ENCODE measurements at regions not wholly inside any gene's neighbourhood (a gene's known extent, or its start where the extent isn't known, plus 50 kb on each side); places are given as distances from the start of the nearest gene placed in this dataset.

DNA sequence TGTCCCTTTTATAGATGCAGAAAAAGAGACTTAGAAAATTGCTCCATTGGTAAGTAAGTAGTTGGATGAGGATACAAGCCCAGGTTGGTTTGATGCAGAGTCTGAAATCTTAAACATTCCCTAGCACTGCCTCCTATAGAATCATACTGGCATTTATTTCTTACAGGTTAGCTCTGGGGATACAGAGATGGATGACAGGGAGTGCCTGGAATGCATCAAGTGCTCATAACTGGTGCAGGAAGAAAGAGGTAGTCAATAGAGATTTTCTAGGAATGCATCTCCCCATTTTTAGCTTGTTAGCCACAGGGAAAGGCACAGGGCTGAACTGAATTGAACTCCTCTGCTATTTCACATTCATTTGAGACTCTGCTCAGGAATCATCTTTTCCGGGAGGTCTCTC lies 269.0 kb upstream of the USP24 start:
- H3K27me3 Mint-ChIP-seq (ENCODE audit: low read depth in 3 of 3), result peaks cover 4 to 6% (median 5%) of the 10 kb centered on the region in 3 donors

DNA sequence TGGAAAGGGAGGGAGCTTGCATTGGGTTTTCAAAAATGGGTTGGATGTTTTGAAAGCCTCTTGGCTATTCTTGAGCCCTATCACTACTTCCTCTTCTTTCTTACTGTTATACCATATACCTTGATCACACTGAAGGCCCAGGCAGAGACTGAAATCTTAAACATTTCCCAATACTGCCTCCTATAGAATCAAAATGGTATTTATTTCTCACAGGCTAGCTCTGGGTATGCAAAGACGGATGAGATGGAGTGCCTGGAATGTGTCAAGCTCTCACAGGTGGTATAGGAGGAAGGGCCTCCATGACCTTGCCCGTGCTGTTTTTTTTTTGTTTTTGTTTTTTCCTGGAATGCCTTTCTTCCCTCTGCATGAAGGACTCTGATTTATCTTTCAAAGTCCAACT lies 268.4 kb upstream of the USP24 start:
- Mint-ChIP-seq H3K9me3 (peaks cover 0 to 4% (median 0%) of the 10 kb centered on the region in 7 donors), H3K27ac (no peak overlapping the region), H3K4me3 (no peak overlapping the region), H3K4me1 (no peaks in the 10 kb centered on the region), H3K36me3 (no peaks in the 10 kb centered on the region), H3K27me3 (ENCODE audit: low read depth in 3 of 3) (peaks cover 4 to 7% (median 5%) of the 10 kb centered on the region in 3 donors)
- H3K79me2 ChIP-seq (ENCODE audit: insufficient read depth, low read length), result no peaks in the 10 kb centered on the region
- H3K27me3 ChIP-seq (ENCODE audit: control insufficient read depth in 2 of 2, insufficient read depth in 2 of 2, low read length in 2 of 2), result peaks cover 0 to 3% of the 10 kb centered on the region in 2 donors
- no peaks in the 10 kb centered on the region for H3K36me3 ChIP-seq (replicated peaks in 1 of 2; ENCODE audit: control insufficient read depth in 1 of 2, insufficient read depth in 2 of 2, low read length in 2 of 2)
- no CpG with 5 or more reads among the region's 2 CpGs for WGBS (ENCODE audit: insufficient coverage)
- no peaks in the 10 kb centered on the region for H3K4me1 ChIP-seq (ENCODE audit: control insufficient read depth in 1 of 2, insufficient read depth in 2 of 2, low read length in 2 of 2)
- intact Hi-C loops (cut with micrococcal nuclease), result no loop called here
- DNase-seq, result no peak
- no peaks in the 10 kb centered on the region for H4K20me1 ChIP-seq (ENCODE audit: insufficient read depth, low read length)
- TF ChIP-seq, protein P1, sequence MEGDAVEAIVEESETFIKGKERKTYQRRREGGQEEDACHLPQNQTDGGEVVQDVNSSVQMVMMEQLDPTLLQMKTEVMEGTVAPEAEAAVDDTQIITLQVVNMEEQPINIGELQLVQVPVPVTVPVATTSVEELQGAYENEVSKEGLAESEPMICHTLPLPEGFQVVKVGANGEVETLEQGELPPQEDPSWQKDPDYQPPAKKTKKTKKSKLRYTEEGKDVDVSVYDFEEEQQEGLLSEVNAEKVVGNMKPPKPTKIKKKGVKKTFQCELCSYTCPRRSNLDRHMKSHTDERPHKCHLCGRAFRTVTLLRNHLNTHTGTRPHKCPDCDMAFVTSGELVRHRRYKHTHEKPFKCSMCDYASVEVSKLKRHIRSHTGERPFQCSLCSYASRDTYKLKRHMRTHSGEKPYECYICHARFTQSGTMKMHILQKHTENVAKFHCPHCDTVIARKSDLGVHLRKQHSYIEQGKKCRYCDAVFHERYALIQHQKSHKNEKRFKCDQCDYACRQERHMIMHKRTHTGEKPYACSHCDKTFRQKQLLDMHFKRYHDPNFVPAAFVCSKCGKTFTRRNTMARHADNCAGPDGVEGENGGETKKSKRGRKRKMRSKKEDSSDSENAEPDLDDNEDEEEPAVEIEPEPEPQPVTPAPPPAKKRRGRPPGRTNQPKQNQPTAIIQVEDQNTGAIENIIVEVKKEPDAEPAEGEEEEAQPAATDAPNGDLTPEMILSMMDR (IDR thresholded peaks at IDR 0.05), result no peak
- H3K9me3 ChIP-seq (replicated peaks in 1 of 2; ENCODE audit: control insufficient read depth in 1 of 2, insufficient read depth in 1 of 2, low read length in 2 of 2), result no peaks in the 10 kb centered on the region
- H2AFZ ChIP-seq (ENCODE audit: insufficient read depth, low read depth, low read length, poor library complexity, severe bottlenecking), result no peak overlapping the region
- no peak overlapping the region for H3K4me2 ChIP-seq (replicated peaks; ENCODE audit: extremely low read depth, low read length, poor library complexity, severe bottlenecking)
- H3K27ac ChIP-seq (ENCODE audit: low read depth in 1 of 2, low read length in 2 of 2), result no peak overlapping the region
- H3K9ac ChIP-seq (ENCODE audit: insufficient read depth, low read length, poor library complexity, severe bottlenecking), result no peak overlapping the region
- no peak overlapping the region for H3K4me3 ChIP-seq (replicated peaks in 1 of 3; ENCODE audit: low read depth in 2 of 3, low read length in 3 of 3)

More for the DNA sequence above, 269.0 kb upstream of the USP24 start:
- no peaks in the 10 kb centered on the region for H3K36me3 Mint-ChIP-seq
- Histone ChIP-seq H3K9ac (ENCODE audit: insufficient read depth, low read length, poor library complexity, severe bottlenecking) (no peak overlapping the region), H3K27me3 (ENCODE audit: control insufficient read depth in 2 of 2, insufficient read depth in 2 of 2, low read length in 2 of 2) (peaks cover 0 to 3% of the 10 kb centered on the region in 2 donors), H3K79me2 (ENCODE audit: insufficient read depth, low read length) (no peaks in the 10 kb centered on the region), H3K4me3 (replicated peaks in 1 of 3; ENCODE audit: low read depth in 2 of 3, low read length in 3 of 3) (no peak overlapping the region), H3K36me3 (replicated peaks in 1 of 2; ENCODE audit: control insufficient read depth in 1 of 2, insufficient read depth in 2 of 2, low read length in 2 of 2) (no peaks in the 10 kb centered on the region), H3K9me3 (replicated peaks in 1 of 2; ENCODE audit: control insufficient read depth in 1 of 2, insufficient read depth in 1 of 2, low read length in 2 of 2) (no peaks in the 10 kb centered on the region), H3K4me1 (ENCODE audit: control insufficient read depth in 1 of 2, insufficient read depth in 2 of 2, low read length in 2 of 2) (no peaks in the 10 kb centered on the region), H2AFZ (ENCODE audit: insufficient read depth, low read depth, low read length, poor library complexity, severe bottlenecking) (no peak overlapping the region), H3K27ac (ENCODE audit: low read depth in 1 of 2, low read length in 2 of 2) (no peak overlapping the region), H4K20me1 (ENCODE audit: insufficient read depth, low read length) (no peaks in the 10 kb centered on the region), H3K4me2 (replicated peaks; ENCODE audit: extremely low read depth, low read length, poor library complexity, severe bottlenecking) (no peak overlapping the region)
- H3K9me3 Mint-ChIP-seq, result peaks cover 0 to 4% (median 0%) of the 10 kb centered on the region in 7 donors
- no peak overlapping the region for H3K4me3 Mint-ChIP-seq
- DNase-seq, result no peak
- TF ChIP-seq, protein P1 (IDR thresholded peaks at IDR 0.05), result no peak
- no peaks in the 10 kb centered on the region for H3K4me1 Mint-ChIP-seq
- intact Hi-C loops (cut with micrococcal nuclease), result no loop called here
- H3K27ac Mint-ChIP-seq, result no peak overlapping the region
- WGBS (ENCODE audit: insufficient coverage), result no CpG with 5 or more reads among the region's 1 CpG

All from CD14-positive monocyte (primary cell).